HS-5 (cell line): ENCODE measurements at regions not wholly inside any gene's neighbourhood (a gene's known extent, or its start where the extent isn't known, plus 50 kb on each side); places are given as distances from the start of the nearest gene placed in this dataset.
"Not testable (repeated sequence)": the region's sequence is repeated elsewhere in the genome, so short reads cannot be mapped to it uniquely, and the experiment has no call there.

Experiments
- DNase-seq: peaks from one replicate; pipeline ENCODE4 v3.0.0-alpha.2; 2012; ENCODE audit warnings: low read depth

DNA sequence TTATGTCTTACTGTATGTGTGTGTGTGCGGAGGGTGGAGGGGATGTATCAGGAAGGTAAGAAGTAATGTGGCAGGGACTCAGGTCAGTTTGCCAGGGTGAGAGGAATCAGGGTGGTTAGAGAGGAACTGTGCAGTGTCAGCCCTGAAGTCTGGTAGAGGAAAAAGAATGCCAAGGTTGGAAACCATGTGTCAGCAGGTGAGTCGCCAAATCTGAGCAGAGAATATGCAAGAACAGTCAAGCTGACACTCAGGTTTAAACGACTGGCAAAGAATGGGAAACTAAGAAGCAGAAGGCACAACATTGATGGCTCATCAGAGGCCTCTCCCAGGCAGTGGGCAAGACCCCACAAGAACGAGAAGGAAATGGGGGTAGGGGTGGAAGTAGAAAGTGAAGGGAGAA lies 107.5 kb upstream of the TBX18 start:
- DNase-seq = no peak

DNA sequence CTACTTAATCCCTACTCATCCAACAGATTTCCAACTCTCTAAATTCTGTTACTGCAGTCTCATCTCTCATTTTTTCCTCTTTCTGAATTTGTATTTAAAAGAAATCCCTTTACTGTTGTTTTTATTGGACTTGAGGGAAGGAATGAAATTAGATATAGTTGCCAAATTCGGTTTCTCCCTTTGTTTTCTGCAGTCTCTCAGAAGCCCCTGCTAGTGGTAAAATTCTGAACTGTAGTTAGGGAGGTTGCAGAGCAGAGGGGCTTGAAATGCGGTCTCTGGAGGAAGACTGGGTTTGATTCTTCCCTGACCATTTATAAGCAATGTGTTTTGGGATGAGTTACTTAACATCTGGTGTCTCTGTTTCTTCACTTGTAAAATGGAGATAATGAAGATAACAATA lies 106.3 kb upstream of the TBX18 start:
- no peak for DNase-seq

GRCh38 chr6:84868149-84868548 lies 103.8 kb upstream of the TBX18 start:
- no peak for DNase-seq

- DNase-seq = no peak
Measured at GRCh38 chr6:84867521-84867920, 103.1 kb upstream of the TBX18 start.

DNA sequence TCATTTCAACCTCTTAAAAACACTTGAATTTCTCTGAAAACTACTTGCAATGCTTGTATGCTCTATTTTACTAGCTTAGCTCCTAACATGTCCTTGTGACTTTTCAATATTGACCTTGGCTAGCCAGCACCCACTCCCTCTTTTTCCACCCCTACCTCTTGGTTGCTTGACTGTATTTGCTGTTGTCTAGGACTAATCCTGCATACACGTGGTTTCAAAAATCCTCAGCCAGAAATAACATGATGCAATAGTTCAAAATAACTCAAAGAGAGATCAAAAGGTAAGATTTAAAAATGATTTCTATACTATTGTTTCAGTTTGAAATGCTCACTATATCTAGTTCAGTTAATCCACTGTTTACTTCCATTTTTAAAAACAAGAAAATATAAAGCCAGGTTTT lies 102.3 kb upstream of the TBX18 start:
- DNase-seq = no peak

DNA sequence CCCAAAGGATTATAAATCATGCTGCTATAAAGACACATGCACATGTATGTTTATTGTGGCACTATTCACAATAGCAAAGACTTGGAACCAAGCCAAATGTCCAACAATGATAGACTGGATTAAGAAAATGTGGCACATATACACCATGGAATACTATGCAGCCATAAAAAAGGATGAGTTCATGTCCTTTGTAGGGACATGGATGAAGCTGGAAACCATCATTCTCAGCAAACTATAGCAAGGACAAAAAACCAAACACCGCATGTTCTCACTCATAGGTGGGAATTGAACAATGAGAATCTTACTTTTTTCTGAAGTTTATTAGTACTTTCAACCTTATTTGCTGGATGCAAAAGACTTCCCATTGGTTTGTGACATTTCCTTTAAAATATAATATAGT lies 101.0 kb upstream of the TBX18 start:
- not testable (repeated sequence) for DNase-seq

- DNase-seq = no peak
Measured at GRCh38 chr6:84862843-84863242, 98.4 kb upstream of the TBX18 start.

DNA sequence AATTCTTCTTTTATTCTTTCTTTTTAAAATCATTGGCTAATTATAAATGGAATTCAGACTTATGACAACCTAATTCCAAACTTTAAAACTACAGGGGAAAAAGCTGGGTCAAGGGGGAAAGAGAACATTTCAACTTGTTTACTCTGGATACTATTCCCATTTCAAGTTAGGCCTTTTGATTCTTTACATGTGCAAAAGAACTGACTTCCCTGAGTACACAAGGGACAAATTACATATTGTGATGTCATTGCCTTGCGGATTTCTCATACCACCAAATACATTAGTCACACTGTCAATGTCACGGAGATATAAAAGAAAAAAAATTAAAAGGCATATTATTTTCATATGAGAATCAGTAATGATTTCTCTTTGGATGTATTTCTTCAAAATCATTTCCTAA lies 96.5 kb upstream of the TBX18 start:
- DNase-seq = no peak

GRCh38 chr6:84860509-84860908 lies 96.1 kb upstream of the TBX18 start:
- DNase-seq = no peak

GRCh38 chr6:84854811-84855400 lies 90.5 kb upstream of the TBX18 start:
- no peak for DNase-seq

- peak; percentile 13 for DNase-seq
Measured at GRCh38 chr6:84853901-84854300, 89.5 kb upstream of the TBX18 start.

DNA sequence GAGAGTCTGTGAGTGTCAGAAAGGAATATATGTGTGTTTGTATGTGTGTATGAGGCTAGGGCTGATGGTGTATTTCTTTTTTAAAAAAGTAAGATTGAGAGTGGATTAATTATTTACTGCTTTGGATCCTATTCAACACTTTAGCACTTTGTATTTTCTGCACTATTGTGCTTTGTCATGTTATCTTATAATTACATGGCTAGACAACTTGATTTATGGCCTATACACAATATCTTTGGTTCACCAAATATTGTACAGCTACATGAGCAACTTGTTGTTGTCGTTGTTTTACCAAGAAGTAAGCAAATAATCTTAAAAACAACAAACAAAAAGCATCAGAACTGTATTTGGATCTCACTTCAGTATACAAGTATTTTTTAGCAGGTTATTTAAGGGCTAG lies 84.6 kb upstream of the TBX18 start:
- DNase-seq = no peak

- DNase-seq = no peak
Measured at GRCh38 chr6:84847390-84848160, 83.2 kb upstream of the TBX18 start.

DNA sequence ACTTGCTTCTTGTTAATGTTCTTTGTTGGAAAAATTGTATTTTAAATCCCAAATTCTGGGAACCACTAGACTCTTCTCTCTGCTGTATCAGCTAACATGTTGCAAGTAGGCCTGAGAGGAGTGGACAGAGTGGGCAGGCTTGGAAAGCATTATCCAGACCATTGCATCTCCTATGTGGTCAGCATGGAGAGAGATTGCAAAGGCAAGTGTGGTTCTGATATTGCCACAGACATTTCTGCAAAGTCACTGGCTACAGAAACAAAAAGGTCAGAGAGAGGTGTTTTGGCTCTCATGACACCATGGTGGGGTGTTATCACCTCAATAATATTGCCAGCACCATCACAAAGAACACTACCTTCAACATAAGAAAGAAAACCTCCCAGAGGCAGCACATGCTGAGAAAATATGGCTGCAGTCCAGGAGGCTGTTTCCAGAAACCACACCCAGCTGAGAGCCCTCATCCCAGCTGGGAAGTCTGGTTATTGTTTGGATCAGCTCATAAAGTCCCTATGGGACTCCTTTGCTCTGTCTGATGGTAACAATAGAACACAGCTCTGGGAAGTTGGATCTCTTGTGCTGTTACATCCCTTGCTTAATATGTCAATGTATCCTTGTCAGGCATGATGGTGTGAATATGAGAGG lies 78.2 kb upstream of the TBX18 start:
- DNase-seq = no peak

DNA sequence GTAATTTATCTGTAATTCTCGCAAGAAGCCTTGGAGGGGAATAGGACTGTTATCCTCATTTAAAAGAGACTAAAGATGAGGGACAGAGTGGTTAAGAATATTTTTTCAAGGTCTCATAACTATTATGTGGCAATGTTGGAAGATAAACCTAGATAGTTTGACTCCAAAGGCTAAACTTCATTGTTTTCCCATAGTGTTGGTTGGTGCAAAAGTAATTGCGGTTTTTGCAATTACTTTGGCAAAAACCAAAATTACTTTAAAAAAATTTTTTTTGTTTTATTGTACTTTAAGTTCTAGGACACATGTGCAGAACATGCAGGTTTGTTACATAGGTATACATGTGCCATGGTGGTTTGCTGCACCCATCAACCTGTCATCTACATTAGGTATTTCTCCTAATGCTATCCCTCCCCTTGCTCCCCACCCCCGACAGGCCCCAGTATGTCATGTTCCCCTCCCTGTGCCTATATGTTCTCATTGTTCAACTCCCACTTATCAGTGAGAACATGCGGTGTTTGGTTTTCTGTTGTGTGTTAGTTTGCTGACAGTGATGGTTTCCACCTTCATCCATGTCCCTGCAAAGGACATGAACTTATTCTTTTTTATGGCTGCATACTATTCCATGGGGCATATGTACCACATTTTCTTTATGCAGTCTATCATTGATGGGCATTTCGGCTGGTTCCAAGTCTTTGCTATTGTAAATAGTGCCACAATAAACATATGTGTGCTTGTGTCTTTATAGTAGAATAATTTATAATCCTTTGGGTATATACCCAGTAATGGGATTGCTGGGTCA lies 72.9 kb upstream of the TBX18 start:
- DNase-seq = not testable (repeated sequence)

- no peak for DNase-seq
Measured at GRCh38 chr6:84836366-84836765, 72.0 kb upstream of the TBX18 start.

GRCh38 chr6:84835340-84835739 lies 70.9 kb upstream of the TBX18 start:
- DNase-seq = no peak

DNA sequence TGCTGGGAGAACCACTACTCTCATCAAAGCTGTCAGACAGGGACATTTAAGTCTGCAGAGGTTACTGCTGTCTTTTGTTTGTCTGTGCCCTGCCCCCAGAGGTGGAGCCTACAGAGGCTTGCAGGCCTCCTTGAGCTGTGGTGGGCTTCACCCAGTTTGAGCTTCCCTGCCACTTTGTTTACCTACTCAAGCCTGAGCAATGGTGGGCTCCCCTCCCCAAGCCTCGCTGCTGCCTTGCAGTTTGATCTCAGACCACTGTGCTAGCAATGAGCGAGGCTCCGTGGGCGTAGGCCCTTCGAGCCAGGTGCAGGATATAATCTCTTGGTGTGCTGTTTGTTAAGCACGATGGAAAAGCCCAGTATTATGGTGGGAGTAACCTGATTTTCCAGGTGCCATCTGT lies 67.5 kb upstream of the TBX18 start:
- DNase-seq = not testable (repeated sequence)

DNA sequence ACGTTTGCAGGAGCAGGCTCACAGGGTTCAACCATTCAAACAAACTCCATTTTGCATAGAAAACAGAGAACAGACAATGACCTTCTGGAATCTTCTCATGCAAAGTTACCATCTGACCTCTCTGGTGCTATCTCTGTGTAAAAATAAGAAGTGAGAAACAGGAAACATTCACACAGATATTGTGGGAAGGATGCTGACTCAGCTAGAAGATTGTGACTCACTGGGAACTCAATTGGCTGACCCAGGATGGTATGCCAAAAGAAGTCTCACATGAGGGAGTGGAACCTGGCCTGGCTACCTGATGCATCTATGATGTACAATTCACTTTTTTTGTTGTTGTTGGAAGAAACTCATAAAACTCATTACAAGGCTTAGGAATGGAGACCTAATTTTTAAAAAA lies 61.1 kb upstream of the TBX18 start:
- peak; percentile 30 for DNase-seq

DNA sequence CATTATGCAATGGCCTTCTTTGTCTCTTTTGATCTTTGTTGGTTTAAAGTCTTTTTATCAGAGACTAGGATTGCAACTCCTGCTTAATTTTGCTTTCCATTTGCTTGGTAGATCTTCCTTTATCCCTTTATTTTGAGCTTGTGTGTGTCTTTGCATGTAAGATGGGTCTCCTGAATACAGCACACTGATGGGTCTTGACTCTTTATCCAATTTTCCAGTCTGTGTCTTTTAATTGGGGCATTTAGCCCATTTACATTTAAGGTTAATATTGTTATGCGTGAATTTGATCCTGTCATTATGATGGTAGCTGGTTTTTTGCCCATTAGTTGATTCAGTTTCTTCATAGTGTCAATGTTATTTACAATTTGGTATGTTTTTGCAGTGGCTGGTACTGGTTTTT lies 56.9 kb upstream of the TBX18 start:
- DNase-seq = not testable (repeated sequence)

DNA sequence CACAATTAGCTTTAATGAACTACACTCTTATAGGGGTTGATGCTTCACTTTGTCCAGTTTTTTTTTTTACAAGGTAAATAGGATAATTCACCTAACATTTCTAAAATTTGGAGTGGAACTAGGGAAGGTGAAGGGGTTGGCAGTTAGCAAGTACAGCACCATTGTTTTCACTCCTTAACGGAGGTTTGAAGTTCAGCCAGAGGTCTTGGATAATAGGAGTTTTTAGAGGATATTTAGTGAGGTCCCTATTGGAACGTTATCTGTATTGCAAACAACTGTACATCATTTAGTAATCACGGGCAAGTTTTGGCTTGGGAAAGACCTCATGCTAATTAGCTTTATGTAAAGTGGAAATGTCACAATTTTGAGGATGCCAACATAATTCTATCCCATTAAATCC lies 52.3 kb upstream of the TBX18 start:
- no peak for DNase-seq

GRCh38 chr6:84815896-84816735 lies 51.7 kb upstream of the TBX18 start:
- no peak for DNase-seq
